Panc1 (cell line): ENCODE measurements at regions not wholly inside any gene's neighbourhood (a gene's known extent, or its start where the extent isn't known, plus 50 kb on each side); places are given as distances from the start of the nearest gene placed in this dataset.

Source experiments
- ATAC-seq: fragments of 200-7000 bp; cut with Tn5 transposase; 2 replicates; pipeline ENCODE4 v1.9.1; 2020; ENCODE audit warnings: mild to moderate bottlenecking, moderate library complexity
- BruUV-seq: library from RNA; stranded (reverse); fragments of 400-500 nt; replicated peaks from 2 replicates; lab custom pipeline; 2021; lab: Mats Ljungman, UMichigan
- CTCF ChIA-PET: fragments of 300-600 bp; sonication (Branson Sonifier 250); formaldehyde crosslinking; loops from one replicate; lab custom pipeline; 2022; ENCODE audit warnings: antibody characterized with exemption; lab: Charles Lee
- POLR2A ChIA-PET: fragments of 300-600 bp; sonication (Branson Sonifier 250); formaldehyde crosslinking; loops from one replicate; lab custom pipeline; 2022; ENCODE audit warnings: antibody characterized with exemption; lab: Charles Lee
- DNase-seq: peaks from one replicate; pipeline ENCODE4 v3.0.0-alpha.2; 2010; ENCODE audit warnings: low read depth, low spot score
- H3K27ac ChIP-seq: 2 replicates; pipeline ENCODE4 v1.5.1; 2011; ENCODE audit warnings: mild to moderate bottlenecking, low read length, inconsistent platforms
- H3K27me3 ChIP-seq: fragments of 200-500 bp; sonication (Bioruptor generic); 2 replicates; pipeline ENCODE4 v1.6.0; 2014; ENCODE audit warnings: low read length, inconsistent platforms; ENCODE audit not compliant: control insufficient read depth, insufficient read depth
- H3K36me3 ChIP-seq: fragments of 200-500 bp; sonication (Bioruptor generic); 2 replicates; pipeline ENCODE4 v1.5.1; 2014; ENCODE audit warnings: inconsistent platforms, mild to moderate bottlenecking, low read length, moderate library complexity; ENCODE audit not compliant: control insufficient read depth, insufficient read depth
- H3K4me1 ChIP-seq: 2 replicates; pipeline ENCODE4 v1.5.1; 2011; ENCODE audit warnings: inconsistent platforms, mild to moderate bottlenecking, low read length, moderate library complexity; ENCODE audit not compliant: control insufficient read depth, insufficient read depth
- H3K4me3 ChIP-seq, 2 experiments: 2 replicates each; pipeline ENCODE4 v1.5.1; 2011 to 2012; ENCODE audit warnings: low read depth in 2 of 2, low read length in 2 of 2, mild to moderate bottlenecking in 2 of 2, inconsistent platforms in 1 of 2, moderate library complexity in 1 of 2
- H3K9me3 ChIP-seq: fragments of 200-500 bp; sonication (Bioruptor generic); 2 replicates; pipeline ENCODE4 v1.5.1; 2014; ENCODE audit warnings: low read depth, mild to moderate bottlenecking, inconsistent platforms, low read length, moderate library complexity; ENCODE audit not compliant: control insufficient read depth, insufficient read depth
- CTCF ChIP-seq: fragments of 450-650 bp; IDR thresholded peaks from 2 replicates; pipeline ENCODE4 v1.5.1; 2017; ENCODE audit warnings: mild to moderate bottlenecking
- POLR2AphosphoS5 ChIP-seq: IDR thresholded peaks from 2 replicates; pipeline ENCODE4 v1.6.1; 2012; ENCODE audit warnings: mild to moderate bottlenecking, low read depth, low read length, moderate library complexity
- REST ChIP-seq, 2 experiments: IDR thresholded peaks; 2 replicates each; pipeline ENCODE4 v1.6.1; 2011 to 2012; ENCODE audit warnings: low read depth in 2 of 2, control low read depth in 1 of 2, low read length in 1 of 2, mild to moderate bottlenecking in 1 of 2, moderate library complexity in 1 of 2; ENCODE audit not compliant: insufficient read depth in 1 of 2
- SIN3A ChIP-seq: IDR thresholded peaks from 2 replicates; pipeline ENCODE4 v1.6.1; 2012; ENCODE audit warnings: low read depth, mild to moderate bottlenecking, low read length, moderate library complexity, borderline replicate concordance; ENCODE audit not compliant: insufficient read depth
- TCF7L2 ChIP-seq: IDR thresholded peaks from 2 replicates; pipeline ENCODE4 v1.6.1; 2011; ENCODE audit warnings: mild to moderate bottlenecking, low read depth, low read length, inconsistent platforms
- in situ Hi-C: cut with HindIII; loops from 2 replicates; pipeline ENCODE4 v1.10.0; 2016; ENCODE audit warnings: low sequenced_read_pairs, low pct_unique_long_range_greater_than_20kb
- intact Hi-C: fragments of 100-400 bp; cut with micrococcal nuclease; formaldehyde crosslinking; loops from one replicate; pipeline ENCODE4 v1.10.0; 2022; ENCODE audit not compliant: unreplicated experiment

GRCh38 chr11:70696076-70696475, 297.7 kb downstream of the CTTN start:
- H3K4me1 ChIP-seq: no peaks in the 10 kb centered on the region
- TF ChIP-seq REST (IDR thresholded peaks at IDR 0.05; ENCODE audit: insufficient read depth in 1 of 2, low read depth in 2 of 2, low read length in 1 of 2) (no peak), TCF7L2 (no peak), CTCF (no peak), SIN3A (no peak), POLR2AphosphoS5 (no peak)
- no peaks in the 10 kb centered on the region for H3K36me3 ChIP-seq
- H3K9me3 ChIP-seq: no peaks in the 10 kb centered on the region
- in situ Hi-C loops: no loop called here
- ChIA-PET CTCF (no interaction called here), POLR2A (no interaction called here)
- H3K27ac ChIP-seq: no peak overlapping the region
- H3K27me3 ChIP-seq: peaks cover 10% of the 10 kb centered on the region
- DNase-seq (no peak), ATAC-seq (no peak)
- BruUV-seq: no TSS peak
- no peak overlapping the region for H3K4me3 ChIP-seq
- intact Hi-C loops: no loop called here

GRCh38 chr11:70696564-70696963, 298.2 kb downstream of the CTTN start:
- ATAC-seq (no peak), DNase-seq (no peak)
- Histone ChIP-seq H3K9me3 (no peaks in the 10 kb centered on the region), H3K4me3 (no peak overlapping the region), H3K27me3 (peaks cover 10% of the 10 kb centered on the region), H3K36me3 (no peaks in the 10 kb centered on the region), H3K4me1 (no peaks in the 10 kb centered on the region), H3K27ac (no peak overlapping the region)
- TF ChIP-seq POLR2AphosphoS5 (no peak), REST (IDR thresholded peaks at IDR 0.05; ENCODE audit: insufficient read depth in 1 of 2, low read depth in 2 of 2, low read length in 1 of 2) (no peak), TCF7L2 (no peak), CTCF (no peak), SIN3A (no peak)
- in situ Hi-C loops (no loop called here), intact Hi-C loops (no loop called here)
- POLR2A ChIA-PET: no interaction called here
- BruUV-seq: no TSS peak
- CTCF ChIA-PET: no interaction called here
